GM19035 (cell line): ENCODE measurements at regions not wholly inside any gene's neighbourhood (a gene's known extent, or its start where the extent isn't known, plus 50 kb on each side); places are given as distances from the start of the nearest gene placed in this dataset.

Experiments
- ATAC-seq: cut with Tn5 transposase; IDR thresholded peaks from one replicate; pipeline ENCODE4 v1.9.1; 2021; ENCODE audit not compliant: unreplicated experiment

DNA sequence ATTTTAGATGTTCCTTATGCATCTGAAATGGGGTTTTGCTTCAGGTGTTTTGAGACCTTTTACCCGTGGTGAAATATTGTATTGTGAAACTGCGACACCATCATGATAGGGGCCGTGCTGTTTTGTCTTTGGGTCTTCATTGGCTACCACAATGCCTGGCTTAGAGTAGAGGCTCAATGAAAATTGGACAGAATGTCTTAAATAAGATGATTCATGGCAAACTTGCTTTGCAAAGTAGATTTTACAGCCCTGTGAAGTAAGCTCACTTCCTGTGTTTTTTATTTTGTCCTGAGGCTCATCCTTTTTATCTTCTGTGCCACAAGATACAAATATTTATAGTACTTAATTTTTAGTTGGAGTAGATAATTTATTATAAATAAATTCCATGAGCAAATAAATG lies 111.3 kb upstream of the FRMD6 start:
- no peak for ATAC-seq

DNA sequence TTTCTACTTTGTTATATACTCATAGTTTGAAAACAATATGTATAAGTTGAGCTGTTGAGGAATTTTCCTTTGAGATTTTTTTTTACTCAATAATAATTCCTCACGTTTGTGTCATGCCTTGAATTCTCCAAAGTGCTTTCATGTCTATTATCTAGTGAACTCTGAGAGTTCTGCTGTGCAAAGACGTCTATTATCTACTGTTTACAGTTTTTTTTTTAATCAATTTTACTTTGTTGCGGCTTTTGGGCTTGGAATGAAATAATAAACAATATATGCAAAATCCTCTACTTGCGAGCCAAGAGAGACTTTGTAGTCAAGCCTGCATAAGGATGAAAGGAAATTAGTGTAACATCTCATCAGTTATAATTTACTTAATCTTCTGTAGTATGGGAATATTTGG lies 107.2 kb upstream of the FRMD6 start:
- no peak for ATAC-seq

- ATAC-seq: no peak
Observed at GRCh38 chr14:51544901-51545300, 106.8 kb upstream of the FRMD6 start.

DNA sequence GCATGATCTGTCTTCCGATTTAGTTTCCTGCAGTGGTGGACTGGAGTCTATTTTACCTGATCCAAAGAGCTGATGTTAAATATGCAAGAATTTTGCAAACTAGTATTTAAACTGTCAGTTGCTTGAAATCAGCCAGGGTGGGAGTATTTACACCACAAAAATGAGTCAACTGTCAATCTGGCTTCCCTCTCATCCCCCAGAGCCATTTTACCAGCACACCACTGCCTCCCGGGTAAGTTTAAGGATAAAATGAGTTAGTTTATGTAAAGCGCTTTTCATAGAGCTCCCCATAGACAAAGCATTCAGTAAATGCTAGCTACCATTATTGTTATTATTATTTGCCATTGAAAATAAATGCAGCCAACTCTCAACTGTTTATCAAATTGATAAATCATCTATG lies 106.3 kb upstream of the FRMD6 start:
- no peak for ATAC-seq

- ATAC-seq: no peak
Observed at GRCh38 chr14:51546099-51546498, 105.6 kb upstream of the FRMD6 start.

DNA sequence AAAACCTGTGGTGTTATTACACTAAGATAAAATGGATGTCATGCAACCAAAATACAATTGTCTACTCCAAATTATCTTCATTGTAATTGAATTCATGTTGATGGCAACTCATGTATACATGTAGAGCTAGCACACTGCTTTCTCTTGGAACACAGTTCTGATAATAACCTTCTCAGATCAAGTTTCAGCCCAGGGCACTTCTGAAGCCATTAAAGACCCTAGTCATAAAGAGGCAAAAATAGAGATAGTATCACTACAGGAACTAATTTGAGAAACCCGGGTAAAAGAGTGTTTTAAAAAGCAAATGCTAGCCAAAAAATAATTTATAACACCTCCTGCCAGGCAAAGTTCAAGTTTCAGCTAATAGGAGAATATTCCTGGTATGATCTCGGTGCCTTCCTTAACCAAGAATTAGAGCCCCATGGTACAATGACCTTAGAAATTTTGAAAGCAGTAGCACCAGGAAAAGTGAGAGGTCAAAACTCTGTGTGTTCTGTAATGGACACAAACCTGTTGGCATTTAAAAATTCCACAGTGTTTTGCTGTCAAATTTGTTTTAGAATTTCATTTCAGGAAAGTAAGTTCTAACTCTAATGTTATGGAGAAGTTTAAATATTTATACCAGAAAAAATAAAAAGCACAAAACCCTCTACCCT lies 105.0 kb upstream of the FRMD6 start:
- ATAC-seq: no peak

- no peak for ATAC-seq
Observed at GRCh38 chr14:51547260-51547659, 104.5 kb upstream of the FRMD6 start.

- no peak for ATAC-seq
Observed at GRCh38 chr14:51547701-51548100, 104.0 kb upstream of the FRMD6 start.

- ATAC-seq: no peak
Observed at GRCh38 chr14:51548187-51548586, 103.5 kb upstream of the FRMD6 start.

DNA sequence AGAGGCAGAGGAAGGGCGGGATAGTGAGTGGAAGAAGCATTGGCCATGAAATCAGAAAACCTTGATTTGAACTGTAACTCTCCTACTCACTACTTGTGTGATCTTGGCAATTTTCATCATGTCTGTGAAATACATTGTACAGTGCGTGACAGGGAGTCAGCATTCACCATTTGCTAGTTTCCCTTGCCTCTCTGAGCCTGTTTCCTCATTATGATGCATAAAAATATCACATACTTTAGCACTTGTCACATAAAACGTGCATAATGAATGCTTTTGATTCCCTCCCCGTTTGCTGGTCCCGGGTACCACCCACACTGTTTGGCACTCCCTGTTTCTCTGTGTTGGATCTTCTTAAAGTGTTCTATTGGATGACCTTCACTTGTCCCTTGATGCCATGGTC lies 101.1 kb upstream of the FRMD6 start:
- no peak for ATAC-seq

DNA sequence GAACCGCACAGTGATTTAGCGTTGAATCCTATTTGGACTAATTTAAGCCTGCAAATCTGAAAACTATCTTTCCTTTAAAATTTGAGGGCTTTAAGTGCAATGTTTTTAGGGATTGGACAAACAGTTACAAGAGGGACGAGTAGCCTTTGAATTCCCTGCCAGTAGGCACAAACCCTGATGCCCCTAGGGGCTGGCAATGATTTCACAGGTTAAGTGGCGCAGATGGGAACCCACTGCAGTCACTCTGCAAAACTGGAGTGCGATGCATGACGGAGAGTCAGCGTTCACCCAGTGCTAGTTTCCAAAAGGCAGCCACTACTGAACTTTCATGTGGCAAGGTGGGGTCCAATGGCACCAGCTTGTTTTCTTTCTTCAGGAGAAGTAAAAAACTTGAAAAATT lies 99.4 kb upstream of the FRMD6 start:
- no peak for ATAC-seq

DNA sequence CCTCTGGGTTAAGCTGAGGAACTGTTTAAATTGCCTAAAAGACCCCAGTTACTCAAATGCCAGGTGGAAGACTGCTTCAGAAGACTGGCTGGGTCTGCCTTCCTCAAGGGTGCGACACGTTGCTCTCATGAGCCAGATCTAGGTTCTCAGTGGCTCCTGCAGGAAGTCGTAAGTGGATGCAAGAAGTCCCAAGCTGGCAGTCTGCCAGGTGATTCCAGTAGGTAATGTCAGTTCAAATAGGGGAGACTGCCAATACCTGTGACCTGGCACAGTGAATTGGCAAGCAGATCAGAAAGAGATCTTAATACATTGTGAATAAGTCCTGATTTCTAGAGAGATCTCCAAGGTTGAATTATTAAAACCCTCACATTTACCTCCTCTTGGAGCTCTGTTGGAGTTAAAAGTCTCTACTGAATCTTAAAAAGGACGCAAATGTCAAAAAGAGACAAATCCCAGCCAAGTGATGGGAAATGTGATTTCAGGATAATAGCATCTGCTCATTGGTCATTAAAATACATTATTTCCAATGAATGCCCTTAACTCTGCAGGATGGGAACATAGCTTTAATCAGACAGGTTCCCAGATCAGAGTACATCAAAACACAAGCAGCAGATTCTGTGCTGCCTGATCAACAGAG lies 98.8 kb upstream of the FRMD6 start:
- no peak for ATAC-seq

DNA sequence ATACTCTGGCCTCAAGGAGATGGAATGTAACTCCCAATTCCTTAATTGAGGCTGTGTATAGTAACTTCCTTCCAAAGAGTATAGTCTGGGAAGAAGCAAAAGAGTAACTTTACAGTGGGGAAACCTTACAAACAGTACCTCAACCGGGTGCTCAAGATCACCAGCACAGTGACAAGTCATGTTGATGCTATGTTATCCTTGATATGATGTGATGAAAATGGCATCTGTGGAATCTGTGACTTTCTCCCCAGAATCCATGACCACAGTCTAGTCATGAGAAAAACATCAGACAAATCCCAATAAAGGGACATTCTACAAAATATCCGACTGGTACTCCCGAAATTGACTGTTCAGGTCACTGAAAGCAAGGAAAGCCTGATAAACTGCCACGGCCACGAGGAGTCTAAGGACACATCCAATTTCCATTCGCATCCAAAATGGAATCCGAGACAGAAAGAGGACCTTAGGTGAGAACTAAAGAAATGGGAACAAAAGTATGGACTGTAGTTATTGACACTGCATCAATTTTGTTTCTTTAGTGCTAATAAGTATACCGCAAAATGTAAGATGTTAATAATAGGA lies 97.3 kb upstream of the FRMD6 start:
- ATAC-seq: no peak

DNA sequence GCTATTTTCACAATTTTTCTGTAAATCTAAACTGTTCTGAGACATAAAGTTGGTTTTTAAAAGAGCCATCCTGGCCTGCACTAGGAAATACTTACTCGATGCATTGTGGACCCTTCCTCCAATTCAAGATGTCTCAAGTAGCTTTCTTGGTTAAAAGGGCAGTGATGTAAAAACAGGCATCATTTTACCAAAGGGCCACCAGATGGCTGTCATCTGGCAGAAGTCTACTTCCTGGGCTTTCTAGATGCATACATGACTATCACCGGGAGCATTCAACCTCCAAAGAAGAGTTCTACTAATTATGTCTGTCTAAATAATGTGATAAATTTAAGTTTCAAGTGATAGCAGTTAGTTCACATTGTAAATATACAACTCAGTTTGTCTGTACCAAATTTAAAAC lies 96.8 kb upstream of the FRMD6 start:
- ATAC-seq: no peak

GRCh38 chr14:51561141-51561540 lies 90.6 kb upstream of the FRMD6 start:
- ATAC-seq: no peak

DNA sequence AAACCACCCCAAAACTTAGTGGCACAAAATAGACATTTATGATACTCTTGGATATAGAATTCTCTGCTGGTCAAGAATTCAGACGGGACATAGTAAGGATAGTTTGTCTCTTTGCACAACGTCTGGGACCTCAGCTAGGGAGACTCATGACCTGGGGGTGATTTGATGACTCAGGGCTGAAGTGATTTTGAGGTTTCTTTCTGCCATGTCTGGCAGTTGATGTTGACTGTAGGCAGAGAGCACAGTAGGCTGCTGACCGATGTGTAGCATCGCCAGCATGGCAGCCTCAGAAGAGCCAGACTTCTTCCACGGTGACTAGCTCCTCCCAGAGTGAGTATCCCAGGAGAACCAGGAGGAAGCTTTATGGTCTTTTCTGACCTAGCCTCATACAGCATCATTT lies 88.9 kb upstream of the FRMD6 start:
- ATAC-seq: no peak

DNA sequence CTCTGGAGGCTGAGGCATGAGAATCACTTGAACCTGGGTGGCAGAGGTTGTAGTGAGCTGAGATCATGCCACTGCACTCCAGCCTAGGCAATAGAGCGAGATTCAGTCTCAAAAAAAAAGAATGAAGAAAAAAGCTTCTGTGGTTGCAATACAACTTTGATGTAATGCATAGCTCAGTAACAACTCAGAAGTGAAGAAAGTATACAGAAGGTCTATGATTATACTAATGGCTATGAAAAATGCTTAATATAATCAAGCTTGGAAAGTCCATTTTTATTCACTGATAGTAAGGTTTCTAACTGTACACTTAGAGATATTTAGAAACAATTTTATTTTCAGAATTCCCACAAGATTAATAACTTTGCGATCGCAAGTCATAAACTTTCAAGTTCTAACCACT lies 88.2 kb upstream of the FRMD6 start:
- no peak for ATAC-seq

DNA sequence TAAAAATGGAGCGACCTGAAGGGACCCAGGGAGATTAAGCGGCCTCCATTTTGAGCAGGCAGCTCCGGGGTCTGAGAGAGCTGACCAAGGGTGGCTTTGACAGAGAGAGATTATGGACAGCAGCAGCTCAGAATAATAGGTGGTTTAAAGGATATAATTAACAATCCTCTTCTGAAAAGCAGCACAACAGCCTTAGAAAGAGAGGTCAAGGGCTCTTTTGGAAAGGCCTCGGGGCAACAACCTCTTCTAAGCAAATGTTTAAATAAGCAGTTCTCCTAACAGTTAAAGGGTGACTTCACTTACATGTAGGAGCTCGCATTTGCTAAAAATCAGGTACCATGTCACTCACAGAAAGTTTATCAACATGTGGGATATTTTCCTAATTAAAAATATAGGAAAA lies 87.2 kb upstream of the FRMD6 start:
- no peak for ATAC-seq

- no peak for ATAC-seq
Observed at GRCh38 chr14:51564986-51565604, 86.6 kb upstream of the FRMD6 start.

DNA sequence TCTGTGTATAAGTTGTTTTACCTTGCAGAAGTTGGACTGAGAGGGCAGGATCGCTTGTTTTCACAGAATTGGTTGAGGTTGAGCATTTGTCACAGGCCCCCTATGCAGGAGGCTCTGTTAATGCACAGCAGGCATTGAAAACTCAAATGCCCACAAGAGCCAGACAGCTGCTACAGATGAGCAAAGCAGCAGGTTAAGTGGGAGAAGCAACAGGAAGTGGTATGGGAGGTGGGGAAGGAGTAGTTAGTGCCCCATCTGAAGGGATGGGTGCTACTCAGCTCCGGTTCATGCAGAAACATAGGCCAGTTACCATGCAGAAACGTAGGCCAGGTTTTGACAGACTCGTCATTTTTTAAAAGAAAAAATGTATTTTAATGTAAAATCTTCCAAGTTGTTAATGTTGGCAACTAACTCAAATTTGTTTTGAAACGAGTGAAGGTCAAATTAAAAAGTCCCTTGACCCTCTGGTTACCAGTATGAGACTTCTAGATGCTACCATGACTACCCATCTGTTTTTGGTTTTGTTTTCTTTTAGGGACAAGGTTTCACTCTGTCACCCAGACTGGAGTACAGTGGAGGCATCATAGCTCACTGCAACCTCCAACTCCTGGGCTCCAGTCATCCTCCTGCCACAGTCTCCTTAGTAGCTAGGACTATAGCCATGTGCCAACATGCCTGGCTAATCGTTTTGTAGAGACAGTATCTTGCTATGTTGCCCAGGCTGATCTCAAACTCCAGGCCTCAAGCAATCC lies 84.7 kb upstream of the FRMD6 start:
- no peak for ATAC-seq

DNA sequence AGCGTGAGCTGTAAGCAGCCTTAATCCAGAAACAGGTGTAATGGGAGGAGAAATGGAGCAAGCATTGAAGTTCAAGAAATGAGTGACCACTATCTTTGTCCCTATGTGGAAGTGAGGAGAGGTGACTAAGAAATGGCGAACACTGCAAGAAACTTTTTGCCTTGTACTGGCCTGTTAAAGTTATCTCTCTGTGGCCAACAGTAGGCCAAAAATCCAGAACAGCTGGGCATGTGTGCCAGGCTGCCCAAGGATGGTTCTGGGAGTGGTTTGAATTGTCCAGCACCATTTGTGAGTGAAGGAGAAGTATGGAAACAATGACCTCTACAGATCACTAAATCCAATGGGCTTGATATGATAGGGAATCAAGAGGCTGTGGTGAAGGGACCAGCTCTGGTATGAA lies 83.3 kb upstream of the FRMD6 start:
- ATAC-seq: no peak

DNA sequence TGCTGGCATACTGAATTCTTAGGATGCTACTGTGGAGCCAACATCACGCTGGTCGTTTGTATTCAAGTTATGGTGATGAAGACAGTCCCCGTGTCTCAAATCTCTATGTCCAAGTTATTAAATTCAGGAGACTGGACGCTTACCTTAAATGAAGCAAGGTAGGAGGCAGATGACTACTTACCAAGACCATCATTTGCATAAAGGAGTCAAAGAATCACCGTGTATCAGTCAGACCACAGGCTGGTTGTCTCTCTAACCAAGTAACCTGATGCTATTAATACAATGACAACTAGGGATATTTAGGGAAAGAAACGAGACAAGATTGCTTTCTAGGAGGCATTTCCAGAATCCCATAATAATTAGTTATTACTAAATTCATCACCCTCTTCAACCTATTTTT lies 78.1 kb upstream of the FRMD6 start:
- no peak for ATAC-seq
